ENCODE measurements at regions not wholly inside any gene's neighbourhood (a gene's known extent, or its start where the extent isn't known, plus 50 kb on each side); places are given as distances from the start of the nearest gene placed in this dataset.

DNA sequence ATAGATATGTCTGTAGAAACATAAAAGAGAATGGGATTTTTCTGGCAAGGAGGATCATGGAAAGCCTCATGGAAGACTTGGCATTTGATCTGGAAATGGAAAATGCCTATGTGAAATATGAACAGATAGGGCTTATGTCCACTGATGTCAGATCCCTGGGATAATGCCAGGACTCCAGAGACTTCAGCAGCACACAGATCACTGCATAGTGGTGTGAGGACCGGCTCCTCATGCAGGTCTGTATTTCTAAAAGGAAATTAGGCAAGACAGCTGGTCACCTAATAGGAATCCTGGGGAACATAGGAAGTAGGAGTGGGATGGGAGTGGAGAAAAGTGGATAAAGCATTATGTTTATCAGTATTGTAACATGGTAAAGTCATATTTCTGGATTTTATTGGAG, 56.8 kb upstream of the IPO9 start:
- DNase-seq (ENCODE audit: low read depth) = no peak

DNA sequence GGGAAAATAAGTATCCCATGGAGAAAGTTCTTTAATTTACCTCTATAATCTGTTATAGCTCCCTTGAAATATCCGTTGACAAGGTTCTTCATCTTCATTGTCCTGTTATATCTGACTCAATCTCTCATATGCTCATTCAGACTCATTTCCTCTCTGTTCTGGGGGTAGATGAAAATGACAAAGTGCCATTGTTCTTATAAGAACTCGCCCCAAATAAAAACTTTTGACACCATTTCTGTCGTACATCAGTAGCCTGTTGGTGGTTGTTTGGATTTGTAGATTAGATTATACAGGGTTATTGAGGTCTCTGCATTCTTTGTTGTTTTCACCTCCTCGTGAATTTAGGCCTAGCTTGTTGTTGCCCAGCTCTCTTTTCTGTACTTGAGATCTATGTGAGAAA, 55.2 kb upstream of the IPO9 start:
- DNase-seq (ENCODE audit: low read depth) = no peak

DNA sequence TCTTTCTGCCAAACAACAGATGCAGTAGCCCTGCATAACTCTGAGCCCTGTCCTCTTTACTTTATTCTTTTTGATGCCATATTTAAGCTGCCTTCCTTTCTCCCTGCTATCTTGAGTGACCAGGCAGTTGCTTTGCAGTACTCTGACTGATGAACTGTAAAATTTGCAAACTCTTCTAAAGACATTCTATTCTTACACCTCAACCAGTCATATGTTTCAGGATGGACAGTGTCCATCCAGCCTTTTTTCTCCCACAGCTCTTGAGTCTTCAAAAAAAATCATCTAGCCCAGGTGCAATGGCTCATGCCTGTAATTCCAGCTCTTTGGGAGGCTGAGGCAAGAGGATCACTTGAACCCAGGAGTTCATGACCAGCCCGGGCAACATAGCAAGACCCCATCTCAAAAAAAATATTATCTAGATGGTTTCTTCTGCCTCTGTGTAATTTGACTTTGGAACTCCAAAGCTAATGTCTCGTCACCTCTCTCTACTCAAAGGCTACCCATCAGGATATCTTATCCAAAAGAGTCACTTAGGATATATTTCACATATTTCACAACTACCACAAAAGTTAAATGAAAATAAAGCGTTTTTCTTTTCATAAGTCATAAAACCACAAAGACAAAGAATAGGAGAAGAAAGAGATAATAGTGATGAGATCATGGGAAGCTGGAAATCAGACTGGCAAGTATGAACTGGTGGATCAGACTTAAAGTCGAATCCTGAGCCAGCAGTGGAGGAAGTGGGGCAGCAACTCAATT, 54.6 kb upstream of the IPO9 start:
- no peak for DNase-seq (ENCODE audit: low read depth)

DNA sequence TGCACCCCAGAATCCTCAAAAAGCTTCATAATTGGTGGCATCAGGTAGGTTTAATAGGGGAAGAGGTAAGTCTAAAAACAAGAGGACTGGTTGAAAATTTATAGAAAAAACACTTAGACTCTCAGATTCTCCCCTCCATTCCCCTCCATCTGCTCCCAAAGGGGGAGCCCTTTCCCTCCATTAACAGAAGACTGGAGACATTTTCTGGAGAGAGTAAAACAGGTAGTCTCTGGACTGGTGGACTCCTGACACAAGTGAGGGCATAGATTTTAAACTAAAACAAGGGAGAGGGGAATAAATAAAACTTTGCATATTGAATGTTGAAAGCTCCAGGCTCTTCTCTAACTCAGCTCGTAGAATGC, 54.0 kb upstream of the IPO9 start:
- no peak for DNase-seq (ENCODE audit: low read depth)

DNA sequence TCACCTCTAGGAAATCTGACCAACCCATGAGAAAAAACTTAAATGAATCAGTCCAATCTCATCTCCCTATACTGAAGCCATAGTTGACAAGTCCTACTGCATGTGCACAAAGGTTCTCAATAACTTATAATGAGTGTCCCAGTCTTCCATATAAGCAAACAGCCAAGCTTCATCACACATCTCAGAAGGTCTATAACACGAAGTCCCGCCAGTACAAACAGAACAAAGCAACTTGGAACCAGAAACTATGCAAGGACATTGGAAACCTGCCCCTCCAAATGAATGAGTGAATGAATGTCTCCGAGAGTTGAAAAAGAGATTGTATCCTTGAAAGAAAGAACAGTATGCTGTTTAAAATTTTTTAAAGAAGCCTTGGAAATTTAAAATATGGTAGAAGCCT, 53.6 kb upstream of the IPO9 start:
- no peak for DNase-seq (ENCODE audit: low read depth)

DNA sequence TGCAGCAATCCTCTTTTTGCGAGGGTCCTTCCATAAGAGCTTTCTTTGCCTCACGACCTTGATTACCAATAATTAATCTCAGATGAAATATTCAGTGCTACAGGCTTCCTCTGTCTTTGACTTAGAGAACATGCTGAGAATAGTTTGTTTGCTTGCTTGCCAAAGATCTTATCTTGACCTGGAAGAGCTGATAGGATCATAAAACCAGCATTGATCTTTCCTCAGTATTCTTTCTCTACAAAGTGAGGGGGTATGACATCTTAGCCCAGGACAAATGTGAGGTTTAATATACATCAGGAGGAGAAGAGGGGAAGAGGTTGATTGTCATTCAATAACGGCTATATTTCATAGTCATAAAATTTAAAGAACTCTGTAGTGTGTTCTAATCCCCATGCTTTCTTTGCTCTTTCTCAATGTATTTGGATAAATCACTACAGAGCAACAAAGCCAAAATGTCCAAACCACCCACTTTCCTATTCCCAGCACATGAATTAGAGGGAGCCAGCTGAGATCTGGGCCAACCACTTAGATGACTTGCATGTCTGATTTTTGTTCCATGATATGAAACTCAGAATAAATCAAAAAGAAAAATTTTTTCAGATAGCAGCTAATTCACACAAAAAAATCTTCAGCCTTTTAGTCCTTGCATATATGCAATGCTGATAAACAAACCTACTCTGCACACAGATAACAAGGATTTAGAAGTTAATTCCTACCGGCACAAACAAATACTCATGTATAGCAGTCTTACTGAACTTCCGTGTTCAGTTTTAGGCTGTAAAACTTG, 50.5 kb upstream of the IPO9 start:
- DNase-seq (ENCODE audit: low read depth) = no peak
